Esophagus muscularis mucosa (tissue), 4 donors: ENCODE measurements at regions not wholly inside any gene's neighbourhood (a gene's known extent, or its start where the extent isn't known, plus 50 kb on each side); places are given as distances from the start of the nearest gene placed in this dataset.

ENCODE experiments used
- DNase-seq: peaks from one replicate; pipeline ENCODE4 v3.0.0-alpha.2; 2017; ENCODE audit errors: extremely low spot score
- H3K27ac ChIP-seq, 4 donors: fragments of 200-600 bp; sonication (generic); replicated peaks in 1 of 4; 1 replicate in 3 of 4; 2 replicates in 1 of 4; pipeline ENCODE4 v1.5.1; 2016 to 2019; ENCODE audit warnings: mild to moderate bottlenecking in 1 of 4
- H3K27me3 ChIP-seq, 4 donors: fragments of 200-600 bp; sonication (generic); one replicate each; pipeline versions ENCODE4 v1.5.1 to v1.6.0; 2016 to 2019
- H3K36me3 ChIP-seq, 4 donors: fragments of 200-600 bp; sonication (generic); one replicate each; pipeline ENCODE4 v1.5.1; 2016 to 2019
- H3K4me1 ChIP-seq, 4 donors: fragments of 200-600 bp; sonication (generic); one replicate each; pipeline ENCODE4 v1.5.1; 2016 to 2019
- H3K4me3 ChIP-seq, 4 donors: fragments of 200-600 bp; sonication (generic); 1 replicate in 2 of 4; 2 replicates in 2 of 4; pipeline ENCODE4 v1.5.1; 2016 to 2019; ENCODE audit warnings: mild to moderate bottlenecking in 4 of 4, moderate library complexity in 1 of 4
- H3K9me3 ChIP-seq, 4 donors: fragments of 200-600 bp; sonication (generic); 1 replicate in 3 of 4; 2 replicates in 1 of 4; pipeline ENCODE4 v1.5.1; 2016 to 2019
- EP300 ChIP-seq: sonication (generic); formaldehyde crosslinking; IDR thresholded peaks from one replicate; pipeline ENCODE4 v1.6.1; 2017; ENCODE audit warnings: antibody characterized with exemption
- POLR2A ChIP-seq: fragments of 450-650 bp; IDR thresholded peaks from one replicate; pipeline ENCODE4 v1.6.1; 2017; ENCODE audit warnings: antibody characterized with exemption, moderate library complexity, mild to moderate bottlenecking, low read depth
- POLR2AphosphoS5 ChIP-seq, 2 donors: sonication (generic); formaldehyde crosslinking; IDR thresholded peaks; one replicate each; pipeline ENCODE4 v1.6.1; 2017; ENCODE audit warnings: antibody characterized with exemption in 2 of 2
- WGBS: methylation state at CpG from one replicate; pipeline ENCODE4 v1.1.5; 2018; 5-methylcytosine and 5-hydroxymethylcytosine counted together
- intact Hi-C: fragments of 100-400 bp; cut with DNase I; formaldehyde crosslinking; loops from one replicate; pipeline ENCODE4 v1.15.1; 2023
- TF ChIP-seq, protein P1 (sequence below), 3 experiments: fragments of 200-600 bp in 2 of 3; fragments of 450-650 bp in 1 of 3; sonication (generic) in 2 of 3; IDR thresholded peaks; one replicate each; pipeline ENCODE4 v1.5.1; 2017 to 2019; ENCODE audit warnings: antibody characterized with exemption in 3 of 3, mild to moderate bottlenecking in 2 of 3, moderate library complexity in 1 of 3

DNA sequence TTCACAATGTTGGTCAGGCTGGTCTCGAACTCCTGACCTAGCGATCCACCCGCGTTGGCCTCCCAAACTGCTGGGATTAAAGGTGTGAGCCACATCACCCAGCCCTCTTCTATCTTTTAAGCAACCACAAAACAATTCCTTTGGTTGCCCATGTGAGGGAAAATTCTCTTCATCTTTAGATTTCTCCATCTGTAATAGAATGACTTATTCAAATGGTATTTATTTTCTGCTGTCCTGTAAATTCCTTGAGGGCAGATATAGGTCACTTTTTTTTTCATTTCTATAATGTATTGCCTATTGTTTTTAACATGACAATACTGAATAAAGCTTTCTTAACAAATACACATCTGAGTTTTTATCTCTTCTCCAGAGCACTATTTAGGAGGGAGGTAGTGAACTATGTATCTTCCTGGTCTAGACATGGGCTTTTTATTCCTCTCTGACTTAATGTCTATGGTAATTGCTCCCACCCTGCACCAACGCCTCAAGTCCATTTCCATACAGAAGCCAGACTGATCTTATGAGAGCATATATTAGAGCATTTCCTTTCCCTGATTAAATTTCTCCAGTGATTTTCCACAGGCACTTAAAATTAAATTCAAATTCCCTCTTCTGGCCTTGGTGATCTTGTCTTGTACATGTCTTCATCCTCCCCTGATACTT is 595.6 kb downstream of the CAAP1 start:
- Histone ChIP-seq H3K36me3 (no peaks in the 10 kb centered on the region), H3K27me3 (no peaks in the 10 kb centered on the region), H3K4me3 (no peak overlapping the region), H3K27ac (no peak overlapping the region), H3K9me3 (no peaks in the 10 kb centered on the region), H3K4me1 (no peaks in the 10 kb centered on the region)
- TF ChIP-seq, protein P1, sequence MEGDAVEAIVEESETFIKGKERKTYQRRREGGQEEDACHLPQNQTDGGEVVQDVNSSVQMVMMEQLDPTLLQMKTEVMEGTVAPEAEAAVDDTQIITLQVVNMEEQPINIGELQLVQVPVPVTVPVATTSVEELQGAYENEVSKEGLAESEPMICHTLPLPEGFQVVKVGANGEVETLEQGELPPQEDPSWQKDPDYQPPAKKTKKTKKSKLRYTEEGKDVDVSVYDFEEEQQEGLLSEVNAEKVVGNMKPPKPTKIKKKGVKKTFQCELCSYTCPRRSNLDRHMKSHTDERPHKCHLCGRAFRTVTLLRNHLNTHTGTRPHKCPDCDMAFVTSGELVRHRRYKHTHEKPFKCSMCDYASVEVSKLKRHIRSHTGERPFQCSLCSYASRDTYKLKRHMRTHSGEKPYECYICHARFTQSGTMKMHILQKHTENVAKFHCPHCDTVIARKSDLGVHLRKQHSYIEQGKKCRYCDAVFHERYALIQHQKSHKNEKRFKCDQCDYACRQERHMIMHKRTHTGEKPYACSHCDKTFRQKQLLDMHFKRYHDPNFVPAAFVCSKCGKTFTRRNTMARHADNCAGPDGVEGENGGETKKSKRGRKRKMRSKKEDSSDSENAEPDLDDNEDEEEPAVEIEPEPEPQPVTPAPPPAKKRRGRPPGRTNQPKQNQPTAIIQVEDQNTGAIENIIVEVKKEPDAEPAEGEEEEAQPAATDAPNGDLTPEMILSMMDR (IDR thresholded peaks at IDR 0.05): no peak
- TF ChIP-seq POLR2AphosphoS5 (IDR thresholded peaks at IDR 0.05): no peak
- no peak for TF ChIP-seq EP300
- no peak for TF ChIP-seq POLR2A
- 95% methylated on average over 5 of the region's 5 CpGs for WGBS
- intact Hi-C loops: no loop called here
- no peak for DNase-seq

DNA sequence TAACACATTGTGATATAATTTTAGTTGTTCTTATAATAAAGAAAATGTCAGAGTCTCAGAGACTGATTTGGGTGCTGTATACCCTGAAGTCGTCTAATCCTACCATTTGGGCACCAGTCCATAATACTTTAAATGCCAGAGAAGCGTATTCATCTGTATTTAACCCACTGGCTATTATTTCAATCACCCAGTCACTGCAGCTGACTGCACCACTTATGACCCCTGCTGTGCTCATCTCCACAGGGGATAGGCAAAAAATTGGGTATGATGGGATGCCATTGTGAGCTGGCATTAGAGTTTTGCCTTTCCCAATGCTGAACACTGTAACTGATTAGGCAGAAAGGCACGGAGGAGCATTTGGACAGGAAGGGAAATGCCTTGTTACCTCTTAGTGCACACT is 599.7 kb downstream of the CAAP1 start:
- intact Hi-C loops: no loop called here
- H3K9me3 ChIP-seq: no peaks in the 10 kb centered on the region
- no peak overlapping the region for H3K4me3 ChIP-seq
- no peak overlapping the region for H3K27ac ChIP-seq
- WGBS: 52% methylated on average over 3 of the region's 3 CpGs
- DNase-seq: no peak
- no peaks in the 10 kb centered on the region for H3K27me3 ChIP-seq
- H3K4me1 ChIP-seq: no peaks in the 10 kb centered on the region
- H3K36me3 ChIP-seq: no peaks in the 10 kb centered on the region
- TF ChIP-seq, protein P1 (IDR thresholded peaks at IDR 0.05): no peak
- no peak for TF ChIP-seq POLR2A
- no peak for TF ChIP-seq POLR2AphosphoS5 (IDR thresholded peaks at IDR 0.05)
- TF ChIP-seq EP300: no peak

DNA sequence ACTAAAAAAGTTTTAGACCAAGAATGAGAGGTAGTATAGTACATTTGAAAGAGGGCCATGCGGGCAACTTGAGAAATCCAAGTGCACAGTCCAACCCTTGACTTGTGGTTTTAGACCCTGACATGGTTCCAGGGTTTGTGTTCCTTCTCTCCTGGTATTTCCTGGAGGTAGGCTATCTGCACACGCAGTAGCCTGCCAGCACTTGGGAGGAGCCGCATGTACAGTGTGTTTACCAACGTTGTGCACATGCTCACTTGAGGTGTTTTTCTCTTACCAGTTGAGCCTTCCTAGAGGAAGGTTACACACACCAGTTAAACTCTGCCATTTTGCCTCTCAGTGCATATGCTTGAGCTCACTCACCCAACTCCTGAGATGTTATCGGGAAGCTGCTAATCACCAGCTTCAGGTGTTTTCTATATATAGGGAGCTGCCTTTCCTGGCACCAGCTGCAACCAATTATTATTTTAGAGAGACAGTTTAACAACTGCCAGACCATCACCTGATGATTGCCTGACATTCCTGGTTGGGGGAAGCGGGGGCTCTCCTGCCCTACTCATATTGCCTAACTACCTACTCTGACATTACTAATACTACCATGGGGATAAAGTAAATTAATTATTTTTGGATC is 593.4 kb upstream of the TUSC1 start:
- DNase-seq: no peak
- H3K36me3 ChIP-seq: no peaks in the 10 kb centered on the region
- no peak overlapping the region for H3K27ac ChIP-seq
- no peaks in the 10 kb centered on the region for H3K27me3 ChIP-seq
- no peaks in the 10 kb centered on the region for H3K4me1 ChIP-seq
- no peak overlapping the region for H3K4me3 ChIP-seq
- intact Hi-C loops: no loop called here
- TF ChIP-seq EP300: no peak
- TF ChIP-seq POLR2A: no peak
- TF ChIP-seq, protein P1 (IDR thresholded peaks at IDR 0.05): no peak
- no peak for TF ChIP-seq POLR2AphosphoS5 (IDR thresholded peaks at IDR 0.05)
- no peaks in the 10 kb centered on the region for H3K9me3 ChIP-seq
- WGBS: 63% methylated on average over 4 of the region's 6 CpGs

DNA sequence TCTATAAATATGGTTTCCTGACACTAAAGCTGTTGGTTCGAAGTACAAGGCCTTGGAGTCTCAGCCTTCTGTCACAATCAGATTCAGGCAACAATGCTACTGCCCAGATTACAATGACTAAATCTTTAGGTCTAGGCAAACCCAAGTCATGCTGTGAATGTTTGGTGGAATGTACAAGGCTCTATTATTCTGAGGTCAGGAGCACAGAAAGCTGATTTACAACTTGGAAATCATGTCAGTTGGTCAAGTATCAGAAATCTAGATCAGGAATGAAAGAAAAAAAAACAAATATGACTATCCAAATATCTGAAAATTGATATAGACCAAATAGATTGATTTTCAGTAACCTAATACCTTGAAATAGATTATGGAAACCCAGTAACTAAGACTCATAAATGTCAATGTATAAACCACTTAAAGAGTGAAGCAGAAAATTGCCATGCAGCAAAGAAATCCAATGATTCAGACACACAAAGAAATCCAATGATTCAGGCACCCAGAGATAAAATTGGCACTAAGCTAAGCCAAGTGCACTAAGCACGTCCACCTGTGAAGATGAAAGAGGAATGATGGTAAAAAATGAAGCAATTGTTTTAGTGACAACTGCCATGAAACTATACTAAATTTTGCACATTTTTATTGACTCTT is 588.0 kb upstream of the TUSC1 start:
- H3K9me3 ChIP-seq: no peaks in the 10 kb centered on the region
- WGBS: 84% methylated on average over 2 of the region's 2 CpGs
- no peak for DNase-seq
- no peaks in the 10 kb centered on the region for H3K27me3 ChIP-seq
- H3K36me3 ChIP-seq: no peaks in the 10 kb centered on the region
- TF ChIP-seq EP300: no peak
- TF ChIP-seq POLR2A: no peak
- TF ChIP-seq POLR2AphosphoS5 (IDR thresholded peaks at IDR 0.05): no peak
- TF ChIP-seq, protein P1 (IDR thresholded peaks at IDR 0.05): no peak
- no peaks in the 10 kb centered on the region for H3K4me1 ChIP-seq
- intact Hi-C loops: no loop called here
- H3K4me3 ChIP-seq: no peak overlapping the region
- no peak overlapping the region for H3K27ac ChIP-seq
